ENCODE measurements at regions not wholly inside any gene's neighbourhood (a gene's known extent, or its start where the extent isn't known, plus 50 kb on each side); places are given as distances from the start of the nearest gene placed in this dataset.

DNA sequence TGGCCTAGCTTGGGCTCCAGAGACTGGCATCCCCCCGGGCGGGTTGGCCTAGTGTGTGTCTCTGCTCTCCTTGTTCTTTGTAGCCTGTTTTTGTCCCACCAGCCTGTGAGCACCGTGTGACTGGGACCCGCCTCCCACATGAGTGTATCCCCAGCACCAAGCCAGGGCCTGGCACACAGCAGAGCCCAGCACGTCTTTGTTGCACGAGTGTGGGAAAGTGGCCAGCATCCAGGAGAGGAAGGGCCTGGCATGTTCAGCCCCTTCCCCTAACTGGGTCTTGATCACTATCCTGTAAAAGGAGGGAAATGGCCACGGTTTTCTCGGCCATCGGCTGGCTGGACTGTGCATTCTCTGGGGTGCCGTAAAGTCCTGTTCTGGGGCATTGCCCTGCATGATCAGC, 290.1 kb downstream of the BMP7 start:
- WGBS (ENCODE audit: low lambda C conversion rate, missing lambda C conversion rate): 84% methylated on average over 9 of the region's 10 CpGs
- no peaks in the 10 kb centered on the region for H4K20me1 ChIP-seq (ENCODE audit: insufficient read depth, poor library complexity, severe bottlenecking)
- no peak for TF ChIP-seq EZH2phosphoT487 (IDR thresholded peaks at IDR 0.05; ENCODE audit: low read depth, severe bottlenecking, unreplicated experiment)
- TF ChIP-seq, protein P1, sequence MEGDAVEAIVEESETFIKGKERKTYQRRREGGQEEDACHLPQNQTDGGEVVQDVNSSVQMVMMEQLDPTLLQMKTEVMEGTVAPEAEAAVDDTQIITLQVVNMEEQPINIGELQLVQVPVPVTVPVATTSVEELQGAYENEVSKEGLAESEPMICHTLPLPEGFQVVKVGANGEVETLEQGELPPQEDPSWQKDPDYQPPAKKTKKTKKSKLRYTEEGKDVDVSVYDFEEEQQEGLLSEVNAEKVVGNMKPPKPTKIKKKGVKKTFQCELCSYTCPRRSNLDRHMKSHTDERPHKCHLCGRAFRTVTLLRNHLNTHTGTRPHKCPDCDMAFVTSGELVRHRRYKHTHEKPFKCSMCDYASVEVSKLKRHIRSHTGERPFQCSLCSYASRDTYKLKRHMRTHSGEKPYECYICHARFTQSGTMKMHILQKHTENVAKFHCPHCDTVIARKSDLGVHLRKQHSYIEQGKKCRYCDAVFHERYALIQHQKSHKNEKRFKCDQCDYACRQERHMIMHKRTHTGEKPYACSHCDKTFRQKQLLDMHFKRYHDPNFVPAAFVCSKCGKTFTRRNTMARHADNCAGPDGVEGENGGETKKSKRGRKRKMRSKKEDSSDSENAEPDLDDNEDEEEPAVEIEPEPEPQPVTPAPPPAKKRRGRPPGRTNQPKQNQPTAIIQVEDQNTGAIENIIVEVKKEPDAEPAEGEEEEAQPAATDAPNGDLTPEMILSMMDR (IDR thresholded peaks at IDR 0.05; ENCODE audit: poor library complexity): no peak
- no peak for TF ChIP-seq EZH2 (IDR thresholded peaks at IDR 0.05; ENCODE audit: borderline replicate concordance)
- no peaks in the 10 kb centered on the region for H3K36me3 ChIP-seq (replicated peaks; ENCODE audit: insufficient read depth, low read depth)
- peaks cover 32% of the 10 kb centered on the region for H3K27me3 ChIP-seq
- H3K4me1 ChIP-seq (ENCODE audit: insufficient read depth): no peaks in the 10 kb centered on the region
- H3K79me2 ChIP-seq: no peaks in the 10 kb centered on the region
- no peak overlapping the region for H3K4me2 ChIP-seq
- H3K9me3 ChIP-seq (ENCODE audit: low read depth): no peaks in the 10 kb centered on the region
- no peak for DNase-seq (ENCODE audit: low spot score)
- no peak overlapping the region for H3K27ac ChIP-seq
- no peak overlapping the region for H2AFZ ChIP-seq
- no peaks in the 10 kb centered on the region for H3K9me2 ChIP-seq (replicated peaks; ENCODE audit: insufficient read depth)
- no peak overlapping the region for H3K4me3 ChIP-seq

DNA sequence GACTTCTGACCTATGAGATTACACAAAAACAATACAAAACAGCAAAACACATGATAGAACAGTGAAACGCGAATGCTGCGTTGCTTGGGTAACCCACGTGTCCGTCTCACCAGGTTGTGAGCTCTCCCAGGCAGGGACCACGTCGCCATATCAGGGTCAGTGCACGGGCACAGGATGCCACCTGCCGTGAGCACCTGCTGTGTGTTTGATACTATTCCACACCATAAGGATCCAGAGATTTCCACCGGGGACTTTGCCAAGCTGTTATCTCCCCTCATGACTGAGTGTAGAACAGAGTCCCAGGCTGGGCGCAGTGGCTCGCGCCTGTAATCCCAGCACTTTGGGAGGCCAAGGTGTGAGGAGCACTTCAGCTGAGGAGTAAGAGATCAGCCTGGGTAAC, 288.0 kb downstream of the BMP7 start:
- Histone ChIP-seq H3K79me2 (no peaks in the 10 kb centered on the region), H3K4me2 (no peak overlapping the region), H4K20me1 (ENCODE audit: insufficient read depth, poor library complexity, severe bottlenecking) (no peaks in the 10 kb centered on the region), H3K9me3 (ENCODE audit: low read depth) (no peaks in the 10 kb centered on the region), H3K36me3 (replicated peaks; ENCODE audit: insufficient read depth, low read depth) (no peaks in the 10 kb centered on the region), H3K9me2 (replicated peaks; ENCODE audit: insufficient read depth) (no peaks in the 10 kb centered on the region), H2AFZ (no peak overlapping the region), H3K27me3 (peaks cover 21% of the 10 kb centered on the region), H3K4me3 (no peak overlapping the region), H3K4me1 (ENCODE audit: insufficient read depth) (no peaks in the 10 kb centered on the region), H3K27ac (no peak overlapping the region)
- TF ChIP-seq, protein P1 (IDR thresholded peaks at IDR 0.05; ENCODE audit: poor library complexity): no peak
- TF ChIP-seq EZH2phosphoT487 (IDR thresholded peaks at IDR 0.05; ENCODE audit: low read depth, severe bottlenecking, unreplicated experiment) (no peak), EZH2 (IDR thresholded peaks at IDR 0.05; ENCODE audit: borderline replicate concordance) (no peak)
- WGBS (ENCODE audit: low lambda C conversion rate, missing lambda C conversion rate): 89% methylated on average over 13 of the region's 13 CpGs
- no peak for DNase-seq (ENCODE audit: low spot score)

DNA sequence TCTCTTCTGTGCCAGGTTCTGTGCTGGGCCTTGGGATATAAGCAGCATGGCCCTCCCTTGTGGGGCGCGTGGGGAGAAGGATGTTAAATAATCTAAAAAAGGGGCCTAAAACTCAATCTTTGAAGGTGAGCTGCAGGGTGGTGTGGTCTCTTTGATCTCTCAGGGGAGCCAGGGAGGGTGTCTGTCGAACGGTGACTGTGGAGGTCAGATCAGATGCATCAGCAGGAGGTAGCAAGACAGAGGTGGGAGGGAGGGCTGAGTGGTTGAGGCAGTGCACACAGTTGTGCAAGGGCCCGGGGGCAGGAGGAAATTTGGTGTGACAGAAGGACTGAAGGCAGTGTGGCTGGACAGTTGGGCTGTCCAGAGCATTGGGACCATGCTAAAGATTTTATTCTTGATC, 287.3 kb downstream of the BMP7 start:
- 81% methylated on average over 4 of the region's 5 CpGs for WGBS (ENCODE audit: low lambda C conversion rate, missing lambda C conversion rate)
- Histone ChIP-seq H3K9me3 (ENCODE audit: low read depth) (no peaks in the 10 kb centered on the region), H3K79me2 (no peaks in the 10 kb centered on the region), H3K4me1 (ENCODE audit: insufficient read depth) (no peaks in the 10 kb centered on the region), H2AFZ (no peak overlapping the region), H3K27ac (no peak overlapping the region), H4K20me1 (ENCODE audit: insufficient read depth, poor library complexity, severe bottlenecking) (no peaks in the 10 kb centered on the region), H3K4me2 (no peak overlapping the region), H3K36me3 (replicated peaks; ENCODE audit: insufficient read depth, low read depth) (no peaks in the 10 kb centered on the region), H3K27me3 (peaks cover 15% of the 10 kb centered on the region), H3K9me2 (replicated peaks; ENCODE audit: insufficient read depth) (no peaks in the 10 kb centered on the region), H3K4me3 (no peak overlapping the region)
- no peak for DNase-seq (ENCODE audit: low spot score)
- TF ChIP-seq, protein P1 (IDR thresholded peaks at IDR 0.05; ENCODE audit: poor library complexity): no peak
- TF ChIP-seq EZH2phosphoT487 (IDR thresholded peaks at IDR 0.05; ENCODE audit: low read depth, severe bottlenecking, unreplicated experiment) (no peak), EZH2 (IDR thresholded peaks at IDR 0.05; ENCODE audit: borderline replicate concordance) (no peak)

DNA sequence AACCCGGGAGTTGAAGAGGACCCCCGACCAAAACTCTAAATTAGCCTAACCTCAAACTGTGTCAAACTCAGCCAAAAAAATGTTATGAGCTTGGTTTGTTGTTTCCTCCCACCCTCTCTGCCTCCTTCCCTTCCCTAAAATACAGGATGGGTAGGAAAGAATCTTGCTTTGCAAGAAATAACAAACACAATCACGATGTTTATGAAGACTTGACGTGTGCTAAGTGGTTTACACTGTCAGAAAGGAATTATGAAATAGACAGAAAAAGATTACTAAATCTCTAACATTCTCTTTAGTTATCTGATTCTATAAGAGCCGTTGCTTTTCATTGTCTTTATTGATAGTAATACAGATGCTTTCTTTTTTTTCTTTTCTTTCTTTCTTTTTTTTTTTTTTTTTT, 285.1 kb downstream of the BMP7 start:
- Histone ChIP-seq H3K27ac (no peak overlapping the region), H3K4me2 (no peak overlapping the region), H3K9me2 (replicated peaks; ENCODE audit: insufficient read depth) (no peaks in the 10 kb centered on the region), H3K4me1 (ENCODE audit: insufficient read depth) (no peaks in the 10 kb centered on the region), H3K36me3 (replicated peaks; ENCODE audit: insufficient read depth, low read depth) (no peaks in the 10 kb centered on the region), H4K20me1 (ENCODE audit: insufficient read depth, poor library complexity, severe bottlenecking) (no peaks in the 10 kb centered on the region), H3K79me2 (no peaks in the 10 kb centered on the region), H2AFZ (no peak overlapping the region), H3K9me3 (ENCODE audit: low read depth) (no peaks in the 10 kb centered on the region), H3K27me3 (no peaks in the 10 kb centered on the region), H3K4me3 (no peak overlapping the region)
- TF ChIP-seq, protein P1 (IDR thresholded peaks at IDR 0.05; ENCODE audit: poor library complexity): no peak
- TF ChIP-seq EZH2 (IDR thresholded peaks at IDR 0.05; ENCODE audit: borderline replicate concordance): no peak
- TF ChIP-seq EZH2phosphoT487 (IDR thresholded peaks at IDR 0.05; ENCODE audit: low read depth, severe bottlenecking, unreplicated experiment): no peak
- 60% methylated on average over 5 of the region's 5 CpGs for WGBS (ENCODE audit: low lambda C conversion rate, missing lambda C conversion rate)
- DNase-seq (ENCODE audit: low spot score): no peak
